C4-2B (cell line): ENCODE measurements at regions not wholly inside any gene's neighbourhood (a gene's known extent, or its start where the extent isn't known, plus 50 kb on each side); places are given as distances from the start of the nearest gene placed in this dataset.

ENCODE experiments used
- H3K27ac ChIP-seq: fragments of 450-650 bp; 2 replicates; pipeline ENCODE4 v1.5.1; 2017
- CTCF ChIP-seq: fragments of 450-650 bp; conservative IDR thresholded peaks from 2 replicates; pipeline ENCODE4 v1.5.1; 2017; ENCODE audit warnings: mild to moderate bottlenecking
- ZFX ChIP-seq: fragments of 450-650 bp; IDR thresholded peaks from 2 replicates; pipeline ENCODE4 v1.6.1; 2017

GRCh38 chr4:82171531-82172155 lies 202.1 kb downstream of the HNRNPD start:
- no peak for TF ChIP-seq ZFX
- TF ChIP-seq CTCF = no peak

GRCh38 chr4:82149750-82150149 lies 224.0 kb downstream of the HNRNPD start:
- TF ChIP-seq ZFX (no peak), CTCF (no peak)
- no peak overlapping the region for H3K27ac ChIP-seq

More at GRCh38 chr4:82171531-82172155, 202.1 kb downstream of the HNRNPD start:
- H3K27ac ChIP-seq = no peak overlapping the region

- TF ChIP-seq ZFX (no peak), CTCF (no peak)
- no peak overlapping the region for H3K27ac ChIP-seq
Measured at GRCh38 chr4:82145850-82146249, 227.9 kb downstream of the HNRNPD start.

GRCh38 chr4:82140422-82140821 lies 233.4 kb downstream of the HNRNPD start:
- TF ChIP-seq CTCF (no peak), ZFX (no peak)
- no peak overlapping the region for H3K27ac ChIP-seq

GRCh38 chr4:82139287-82139686 lies 234.5 kb downstream of the HNRNPD start:
- H3K27ac ChIP-seq = no peak overlapping the region
- no peak for TF ChIP-seq ZFX
- TF ChIP-seq CTCF = no peak

GRCh38 chr4:82138374-82138773 lies 235.4 kb downstream of the HNRNPD start:
- H3K27ac ChIP-seq = no peak overlapping the region
- no peak for TF ChIP-seq ZFX
- TF ChIP-seq CTCF = no peak

GRCh38 chr4:82136161-82136801 lies 237.5 kb downstream of the HNRNPD start:
- no peak for TF ChIP-seq CTCF
- no peak for TF ChIP-seq ZFX

More at GRCh38 chr4:82136161-82136801, 237.5 kb downstream of the HNRNPD start:
- no peak overlapping the region for H3K27ac ChIP-seq
